ENCODE measurements at regions not wholly inside any gene's neighbourhood (a gene's known extent, or its start where the extent isn't known, plus 50 kb on each side); places are given as distances from the start of the nearest gene placed in this dataset.

- no peak for DNase-seq (ENCODE audit: low spot score)
Observed at GRCh38 chr4:181619651-181620050, 623.6 kb upstream of the TENM3 start.

- no peak for DNase-seq (ENCODE audit: low spot score)
Observed at GRCh38 chr4:181637186-181638105, 605.8 kb upstream of the TENM3 start.

GRCh38 chr4:181643466-181643865, 599.7 kb upstream of the TENM3 start:
- DNase-seq (ENCODE audit: low spot score) = no peak

GRCh38 chr4:181645489-181645888, 597.7 kb upstream of the TENM3 start:
- DNase-seq (ENCODE audit: low spot score) = no peak

- DNase-seq (ENCODE audit: low spot score) = no peak
Observed at GRCh38 chr4:181646864-181647263, 596.3 kb upstream of the TENM3 start.

DNA sequence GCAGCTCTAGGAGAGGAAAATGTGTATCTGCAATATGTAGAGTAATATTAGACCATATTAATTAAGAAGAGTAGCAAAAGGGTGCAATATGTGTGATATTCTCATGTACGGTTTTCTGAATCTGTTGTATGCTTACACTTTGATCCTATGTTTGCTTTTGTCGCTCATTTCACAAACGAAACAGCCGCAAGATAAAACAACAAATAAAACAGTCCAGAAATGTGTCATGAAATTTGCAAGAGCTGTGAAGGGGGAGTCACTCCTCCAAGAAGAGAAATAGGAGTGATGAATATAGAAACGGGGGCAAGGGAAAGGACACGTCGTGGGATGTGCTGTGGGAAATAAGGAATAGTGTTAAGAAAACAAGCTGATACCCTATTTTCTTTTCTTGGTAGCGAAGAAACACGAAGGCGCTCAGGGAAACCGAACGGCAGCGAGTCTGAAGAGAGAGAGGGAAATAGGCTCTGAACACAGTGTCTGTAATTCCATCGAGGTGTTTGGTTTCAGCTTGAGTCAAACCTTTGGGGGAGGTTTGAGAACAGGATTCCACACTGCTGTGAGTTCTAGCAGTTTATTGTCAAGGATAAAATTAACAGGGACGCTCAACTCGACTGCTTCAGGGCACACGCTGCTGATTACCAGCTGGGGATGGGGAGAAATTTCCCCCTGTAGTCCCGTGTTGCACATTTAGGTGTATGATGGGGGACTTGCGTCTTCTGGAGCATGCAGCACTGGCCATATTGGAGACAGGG, 595.6 kb upstream of the TENM3 start:
- no peak for DNase-seq (ENCODE audit: low spot score)

GRCh38 chr4:181650033-181650825, 593.0 kb upstream of the TENM3 start:
- DNase-seq (ENCODE audit: low spot score) = no peak

DNA sequence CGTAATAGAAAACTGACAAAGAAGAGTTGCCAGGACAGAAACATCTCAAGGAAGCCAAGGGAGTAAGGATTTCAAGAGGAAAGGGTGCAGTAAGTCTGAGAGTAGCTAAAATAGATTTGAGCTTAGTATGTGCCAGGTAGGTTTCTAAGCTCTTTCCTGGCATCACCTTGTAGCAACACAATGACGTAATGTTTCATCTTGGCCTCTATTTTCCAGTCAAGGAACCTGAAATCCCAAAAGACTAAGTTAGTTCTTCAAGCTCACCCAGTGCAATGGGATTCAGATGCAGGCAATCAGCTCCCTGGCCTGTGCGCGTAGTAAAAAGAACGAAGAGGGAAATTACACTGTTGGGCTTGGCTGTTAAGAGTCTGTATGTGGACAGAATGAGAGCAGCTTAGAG, 586.5 kb upstream of the TENM3 start:
- no peak for DNase-seq (ENCODE audit: low spot score)

GRCh38 chr4:181659202-181659601, 584.0 kb upstream of the TENM3 start:
- no peak for DNase-seq (ENCODE audit: low spot score)

DNA sequence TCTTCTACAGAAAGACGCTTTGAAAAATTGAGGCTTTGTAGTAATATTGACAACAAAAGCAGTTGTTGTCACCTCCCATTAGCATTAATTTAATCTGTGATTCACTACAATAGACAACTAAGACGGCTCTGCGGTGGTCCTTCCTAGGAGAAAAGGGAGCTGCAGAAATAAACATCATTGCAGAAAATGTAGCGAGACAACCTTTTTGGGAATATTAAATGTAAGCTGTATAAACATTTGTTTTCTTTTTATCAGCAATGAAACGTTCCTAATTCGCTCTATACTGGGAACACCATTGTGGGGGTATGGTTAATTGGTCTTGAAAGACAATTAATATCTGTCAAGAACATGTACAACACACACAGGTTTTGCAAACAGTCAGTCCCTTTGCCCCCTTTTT, 583.3 kb upstream of the TENM3 start:
- no peak for DNase-seq (ENCODE audit: low spot score)

- DNase-seq (ENCODE audit: low spot score) = no peak
Observed at GRCh38 chr4:181661090-181661489, 582.1 kb upstream of the TENM3 start.

GRCh38 chr4:181661923-181662322, 581.3 kb upstream of the TENM3 start:
- DNase-seq (ENCODE audit: low spot score) = no peak

GRCh38 chr4:181662383-181662782, 580.8 kb upstream of the TENM3 start:
- no peak for DNase-seq (ENCODE audit: low spot score)

DNA sequence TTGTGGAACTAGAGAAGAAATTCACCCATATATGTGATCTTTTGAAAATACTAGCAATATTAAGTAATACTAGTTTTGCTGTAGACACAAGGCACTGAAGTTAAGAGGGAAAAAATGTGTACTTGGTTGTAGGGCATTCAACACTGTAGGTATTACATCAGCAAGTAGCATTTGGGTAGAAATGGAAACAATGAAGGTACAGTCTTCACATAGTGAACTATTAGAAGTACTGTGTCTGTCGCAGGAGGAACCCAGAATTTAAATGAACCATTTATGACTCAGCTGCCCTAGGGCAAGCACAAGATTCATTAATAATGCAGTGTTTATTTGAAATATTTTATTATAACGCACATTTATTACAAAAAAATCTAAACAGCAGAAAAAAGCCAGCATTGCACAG, 572.7 kb upstream of the TENM3 start:
- DNase-seq (ENCODE audit: low spot score) = no peak

GRCh38 chr4:181671672-181672071, 571.5 kb upstream of the TENM3 start:
- DNase-seq (ENCODE audit: low spot score) = no peak

DNA sequence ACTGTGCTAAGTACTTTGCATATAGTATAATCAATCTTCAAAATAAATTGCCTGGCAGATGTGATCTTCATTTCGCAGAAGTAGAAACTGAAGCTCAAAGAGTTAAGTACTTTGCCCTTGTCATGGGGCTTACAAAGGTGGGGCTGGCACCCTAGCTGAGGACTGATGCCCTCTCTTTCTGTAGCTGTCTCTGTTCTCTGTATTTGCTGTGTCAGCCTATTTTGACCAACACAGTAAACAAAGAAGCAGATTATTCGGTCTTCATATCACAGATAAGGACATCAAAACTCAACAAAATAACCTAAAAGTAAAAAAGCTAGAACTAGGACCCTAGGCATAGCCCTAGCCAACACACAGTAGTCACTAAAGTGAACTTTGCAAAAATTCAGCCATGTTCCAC, 570.5 kb upstream of the TENM3 start:
- no peak for DNase-seq (ENCODE audit: low spot score)

DNA sequence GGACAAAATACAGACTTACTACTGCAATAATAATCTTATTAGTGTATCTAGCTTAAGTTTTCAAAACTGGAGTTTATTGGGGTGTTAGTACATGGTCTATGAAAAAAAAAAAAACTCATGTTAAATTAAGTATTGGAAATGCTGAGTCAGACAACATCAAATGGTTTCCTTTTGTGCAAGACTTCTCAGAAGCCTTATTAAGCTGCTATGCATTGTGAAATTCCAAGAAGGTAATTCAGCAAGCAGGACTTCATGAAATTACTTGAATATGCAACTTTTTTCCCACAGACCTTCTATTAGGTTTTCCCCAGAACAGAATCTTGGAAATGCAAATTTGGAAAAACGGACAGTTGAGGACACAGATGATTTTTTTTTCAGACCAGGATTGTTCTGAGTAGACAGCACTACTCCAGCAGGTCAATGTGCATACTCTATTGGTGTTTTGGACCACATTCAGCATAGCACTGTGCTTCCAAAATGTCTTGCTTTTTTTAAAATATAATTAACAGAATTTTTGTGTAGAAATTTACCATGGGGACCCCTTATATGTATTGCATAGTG, 568.8 kb upstream of the TENM3 start:
- DNase-seq (ENCODE audit: low spot score) = no peak

DNA sequence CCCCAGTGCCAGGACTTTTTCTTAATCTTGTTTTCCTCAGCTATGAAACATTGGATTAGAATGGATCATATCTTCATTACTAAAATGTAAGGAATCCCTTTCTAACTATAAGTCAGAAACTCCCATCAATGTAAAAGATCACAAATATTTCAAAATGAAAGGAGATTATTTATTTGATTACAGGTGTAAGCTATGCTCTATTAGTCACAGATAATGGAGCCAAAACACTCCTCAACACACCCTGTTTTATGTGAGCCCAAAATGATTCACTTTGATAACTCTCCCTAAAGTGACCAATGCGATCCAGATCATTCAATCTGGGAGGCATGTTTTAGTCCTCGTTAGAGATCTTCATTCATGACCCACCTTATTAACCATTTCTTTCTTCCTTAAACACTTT, 566.7 kb upstream of the TENM3 start:
- DNase-seq (ENCODE audit: low spot score) = no peak

GRCh38 chr4:181677201-181677600, 566.0 kb upstream of the TENM3 start:
- DNase-seq (ENCODE audit: low spot score) = no peak

- no peak for DNase-seq (ENCODE audit: low spot score)
Observed at GRCh38 chr4:181677621-181678020, 565.6 kb upstream of the TENM3 start.

DNA sequence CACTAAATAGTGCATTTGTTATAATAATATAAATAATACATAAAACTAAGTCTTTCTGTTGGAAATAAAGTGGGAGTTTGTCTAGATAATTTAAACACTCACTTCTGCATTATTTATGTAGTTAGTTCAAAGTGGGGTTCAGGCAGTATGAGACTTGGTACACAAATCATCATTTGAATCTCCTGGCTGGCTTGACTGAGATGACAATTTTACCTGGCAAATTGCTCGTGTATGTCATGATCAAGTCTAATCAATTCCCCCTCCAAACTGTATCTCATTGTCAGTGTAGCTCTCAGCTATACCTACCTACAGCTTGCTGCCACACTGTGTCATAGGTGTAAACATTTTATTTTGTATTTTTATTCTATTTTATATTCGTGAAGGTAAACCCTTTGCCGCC, 563.4 kb upstream of the TENM3 start:
- no peak for DNase-seq (ENCODE audit: low spot score)

DNA sequence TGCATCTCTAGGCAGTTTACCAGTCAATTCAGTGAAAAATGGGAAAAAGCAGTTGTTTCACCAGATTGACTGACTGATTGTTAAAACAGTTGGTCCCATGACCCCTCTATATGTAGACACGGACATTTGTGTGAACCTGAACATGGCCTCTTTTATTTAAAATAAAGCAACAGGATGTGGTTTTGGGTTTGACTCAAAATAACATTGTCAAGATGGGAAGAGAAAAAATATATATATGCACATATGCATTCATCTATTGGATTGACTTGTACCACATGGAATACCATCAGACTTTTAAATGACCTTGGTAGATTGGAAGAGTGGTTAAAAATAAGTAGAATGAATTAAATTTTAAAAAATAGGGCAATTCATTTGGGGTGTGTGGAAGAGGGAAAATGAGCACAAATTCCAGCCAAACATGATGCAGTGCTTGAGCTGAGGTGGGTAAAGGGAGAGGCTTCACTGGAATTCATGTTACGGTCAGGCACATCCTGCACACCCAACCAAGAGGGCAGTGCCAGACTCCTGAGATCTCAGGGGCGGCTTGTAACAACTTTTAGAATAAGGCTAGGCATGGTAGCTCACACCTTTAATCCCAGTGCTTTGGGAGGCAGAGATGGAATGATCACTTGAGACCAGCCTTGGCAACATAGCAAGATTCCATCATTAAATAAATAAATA, 560.7 kb upstream of the TENM3 start:
- no peak for DNase-seq (ENCODE audit: low spot score)
